A673 (cell line): ENCODE measurements at regions not wholly inside any gene's neighbourhood (a gene's known extent, or its start where the extent isn't known, plus 50 kb on each side); places are given as distances from the start of the nearest gene placed in this dataset.

Source experiments
- CTCF ChIP-seq: fragments of 300-800, 200-600 bp; sonication (generic); conservative IDR thresholded peaks from 2 replicates; pipeline ENCODE4 v1.5.1; 2017; ENCODE audit warnings: low read depth, mild to moderate bottlenecking, antibody characterized with exemption, low read length, moderate library complexity, mixed read lengths
- EZH2 ChIP-seq: fragments of 200-600 bp; sonication (generic); IDR thresholded peaks from 2 replicates; pipeline ENCODE4 v1.6.1; 2017; ENCODE audit warnings: borderline replicate concordance, low read depth, mild to moderate bottlenecking, mixed read lengths, antibody characterized with exemption, low read length; ENCODE audit not compliant: poor library complexity, severe bottlenecking

GRCh38 chr5:18968966-18969365 is 1019.0 kb downstream of the CDH18 start:
- TF ChIP-seq CTCF = no peak
- TF ChIP-seq EZH2 = no peak
